DLD1 (cell line): ENCODE measurements at regions not wholly inside any gene's neighbourhood (a gene's known extent, or its start where the extent isn't known, plus 50 kb on each side); places are given as distances from the start of the nearest gene placed in this dataset.
"Not testable (repeated sequence)": the region's sequence is repeated elsewhere in the genome, so short reads cannot be mapped to it uniquely, and the experiment has no call there.

Experiments used
- in situ Hi-C: cut with HindIII; loops from 2 replicates; pipeline ENCODE4 v1.10.0; 2017; ENCODE audit warnings: low sequenced_read_pairs

- in situ Hi-C loops: no loop called here
These were observed 96.8 kb upstream of the MAP9 start for GRCh38 chr4:155473420-155474095.

- in situ Hi-C loops: no loop called here
These were observed 91.5 kb upstream of the MAP9 start for GRCh38 chr4:155468282-155468681.

- in situ Hi-C loops: no loop called here
These were observed 73.9 kb upstream of the MAP9 start for GRCh38 chr4:155450676-155451075.

GRCh38 chr4:155445306-155445705, 68.5 kb upstream of the MAP9 start:
- in situ Hi-C loops: no loop called here

- in situ Hi-C loops: no loop called here
These were observed 68.0 kb upstream of the MAP9 start for GRCh38 chr4:155444721-155445120.

GRCh38 chr4:155442267-155443105, 65.7 kb upstream of the MAP9 start:
- in situ Hi-C loops: no loop called here

- in situ Hi-C loops: no loop called here
These were observed 64.7 kb upstream of the MAP9 start for GRCh38 chr4:155441475-155441874.

GRCh38 chr4:155439760-155440159, 63.0 kb upstream of the MAP9 start:
- in situ Hi-C loops: not testable (repeated sequence)

- in situ Hi-C loops: no loop called here
These were observed 58.1 kb upstream of the MAP9 start for GRCh38 chr4:155434904-155435303.

- in situ Hi-C loops: no loop called here
These were observed 57.6 kb upstream of the MAP9 start for GRCh38 chr4:155434366-155434765.

GRCh38 chr4:155433636-155434360, 57.0 kb upstream of the MAP9 start:
- in situ Hi-C loops: no loop called here

GRCh38 chr4:155430895-155431795, 54.4 kb upstream of the MAP9 start:
- in situ Hi-C loops: no loop called here

- in situ Hi-C loops: no loop called here
These were observed 51.4 kb upstream of the MAP9 start for GRCh38 chr4:155428128-155428527.

GRCh38 chr4:155426953-155427352, 50.2 kb upstream of the MAP9 start:
- in situ Hi-C loops: no loop called here
